NCI-H510A (cell line): ENCODE measurements at regions not wholly inside any gene's neighbourhood (a gene's known extent, or its start where the extent isn't known, plus 50 kb on each side); places are given as distances from the start of the nearest gene placed in this dataset.
"Not testable (repeated sequence)": the region's sequence is repeated elsewhere in the genome, so short reads cannot be mapped to it uniquely, and the experiment has no call there.

Experiments used
- DNase-seq: peaks from one replicate; lab custom pipeline; 2025; lab: John Stamatoyannopoulos, UW

DNA sequence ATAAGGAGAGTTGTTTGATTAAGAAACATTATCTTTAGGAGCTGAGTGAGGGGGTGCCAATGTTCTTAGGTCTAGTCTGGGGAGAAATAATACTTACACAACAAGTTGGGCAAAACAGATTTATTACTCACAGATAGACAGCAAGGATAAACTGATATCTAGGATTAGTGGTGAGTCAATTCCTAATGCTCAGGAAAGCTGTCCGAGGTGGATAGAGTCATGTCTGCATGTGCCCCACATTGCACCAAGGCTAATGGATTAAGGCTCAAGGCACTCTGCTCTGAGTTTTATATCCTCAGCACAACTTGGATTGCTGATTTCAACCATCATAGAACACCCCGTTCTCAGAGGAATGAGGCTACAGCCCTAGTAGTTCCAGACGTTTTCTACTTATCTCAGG, 1042.3 kb downstream of the OTOL1 start:
- DNase-seq, result no peak

GRCh38 chr3:162540421-162540820, 1043.8 kb downstream of the OTOL1 start:
- no peak for DNase-seq

DNA sequence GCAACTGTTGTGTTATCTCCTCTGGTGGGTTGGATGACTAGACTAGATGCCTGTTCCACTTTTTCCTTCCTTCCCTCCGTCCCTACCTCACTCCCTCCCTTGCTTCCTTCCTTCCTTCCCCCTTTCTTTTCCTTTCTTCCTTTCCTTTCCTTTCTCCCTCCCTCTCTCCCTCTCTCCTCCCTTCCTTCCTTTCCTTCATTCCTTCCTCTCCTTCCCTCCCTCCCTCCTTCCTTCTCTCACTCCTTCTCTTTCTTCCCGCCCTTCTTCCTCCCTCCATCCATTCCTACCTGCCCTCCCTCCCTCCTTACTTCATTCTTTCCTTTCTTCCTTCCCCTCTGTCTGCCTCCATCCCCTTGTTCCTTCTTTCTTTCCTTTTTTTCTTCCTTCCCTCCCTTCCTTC, 1045.3 kb downstream of the OTOL1 start:
- no peak for DNase-seq

DNA sequence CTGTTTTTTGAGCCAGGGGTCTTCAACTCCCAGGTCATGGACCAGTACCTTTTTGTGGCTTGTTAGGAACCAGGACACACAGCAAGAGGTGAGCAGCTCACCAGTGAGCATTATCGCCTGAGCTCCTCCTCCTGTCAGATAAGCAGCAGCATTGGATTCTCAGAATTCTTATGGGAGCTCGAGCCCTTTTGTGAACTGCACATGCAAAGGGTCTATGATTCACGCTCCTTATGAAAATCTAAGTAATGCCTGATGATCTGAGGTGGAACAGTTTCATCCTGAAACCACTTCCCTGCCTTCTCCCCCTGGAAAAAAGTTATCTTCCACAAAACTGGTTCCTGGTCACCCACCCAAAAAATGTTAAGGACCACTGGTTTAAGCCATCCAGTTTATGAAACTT, 1047.6 kb downstream of the OTOL1 start:
- DNase-seq, result no peak

DNA sequence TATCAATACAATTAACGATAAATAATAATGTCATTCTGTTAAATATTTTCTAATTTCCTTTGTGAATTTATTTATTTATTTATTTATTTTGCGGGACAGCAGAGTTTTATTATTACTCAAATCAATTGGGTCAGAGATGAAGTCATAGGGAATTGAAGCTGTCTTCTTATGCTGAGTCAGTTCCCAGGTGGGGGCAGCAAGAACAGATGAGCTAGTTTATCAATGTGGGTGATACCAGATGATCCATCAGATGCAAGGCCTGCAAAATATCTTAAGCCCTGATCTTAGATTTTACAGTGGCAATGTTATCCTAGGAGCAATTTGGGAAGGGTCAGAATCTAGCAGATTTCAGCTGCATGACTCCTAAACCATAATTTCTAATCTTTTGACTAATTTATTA, 1050.3 kb downstream of the OTOL1 start:
- DNase-seq, result no peak

DNA sequence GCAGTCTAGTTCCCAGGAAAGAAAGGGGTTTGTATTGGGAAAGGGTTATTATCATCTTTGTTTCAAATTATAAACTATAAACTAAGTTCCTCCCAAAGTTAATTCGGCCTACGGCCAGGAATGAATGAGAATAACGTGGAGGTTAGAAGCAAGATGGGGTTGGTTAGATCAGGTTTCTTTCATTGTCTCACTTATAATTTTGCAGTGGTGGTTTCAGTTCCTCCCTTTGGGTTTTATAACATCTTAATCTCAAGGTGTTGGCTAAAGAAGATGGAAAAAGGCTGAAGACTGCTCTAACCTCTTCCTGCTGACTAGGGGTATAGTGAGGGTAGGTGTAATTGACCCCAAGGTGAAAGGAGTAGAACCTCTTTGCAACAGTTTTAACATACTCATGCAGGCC, 1050.7 kb downstream of the OTOL1 start:
- DNase-seq, result no peak

DNA sequence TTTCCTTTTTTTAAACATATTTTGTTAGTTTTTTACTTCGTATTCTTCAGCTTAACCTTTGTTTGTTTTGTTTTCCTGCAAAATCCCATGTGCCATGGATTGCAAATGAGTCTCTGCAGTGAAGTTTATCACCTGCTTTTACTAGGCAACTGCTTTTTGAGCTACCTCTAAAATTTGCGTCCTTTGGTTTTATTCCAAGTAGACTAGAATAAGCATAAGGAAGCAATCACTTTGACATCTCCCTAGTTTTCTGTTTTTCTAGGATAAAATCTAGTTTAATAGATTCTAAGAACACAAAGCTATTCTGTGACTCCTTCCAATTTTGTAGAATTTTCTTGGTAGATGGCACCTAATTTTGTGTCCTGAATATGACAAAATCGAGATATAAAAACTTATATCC, 1059.2 kb downstream of the OTOL1 start:
- DNase-seq, result no peak

DNA sequence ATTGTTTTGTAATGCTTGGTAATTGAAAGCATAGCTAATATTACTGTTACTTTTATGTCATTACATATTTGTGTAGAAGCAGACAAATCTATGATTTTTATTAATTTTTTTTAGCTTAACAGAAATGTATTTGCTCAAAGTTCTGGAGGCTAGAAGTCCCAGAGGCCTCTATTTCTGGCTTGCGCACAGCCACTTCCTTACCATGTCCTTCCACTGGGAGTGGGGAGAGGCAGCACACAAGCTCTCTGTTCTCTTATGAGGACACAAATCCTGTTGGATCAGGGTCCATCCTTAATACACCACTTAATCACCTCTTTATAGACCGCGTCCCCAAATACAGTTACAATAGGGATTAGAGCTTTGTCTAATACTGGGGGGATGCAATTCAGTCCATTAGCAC, 1061.4 kb downstream of the OTOL1 start:
- no peak for DNase-seq

DNA sequence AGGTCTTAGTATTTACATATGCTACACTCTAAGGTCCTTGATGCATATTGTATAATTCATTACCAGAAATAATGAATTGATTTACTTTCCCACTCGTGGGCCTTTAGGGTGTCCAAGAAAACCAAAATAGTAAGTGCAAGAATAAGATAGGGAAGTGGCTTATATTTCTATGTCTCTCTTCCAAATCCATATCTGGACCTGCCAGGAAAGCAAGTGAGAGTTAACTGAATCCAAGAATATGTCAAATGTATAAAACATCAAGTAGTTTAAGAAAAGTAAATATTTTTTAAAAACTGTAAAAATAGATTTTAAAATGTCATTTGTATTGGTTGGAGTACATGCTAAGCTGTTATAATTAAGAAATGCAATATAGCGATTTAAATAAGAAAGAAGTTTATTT, 1072.1 kb downstream of the OTOL1 start:
- DNase-seq, result no peak

DNA sequence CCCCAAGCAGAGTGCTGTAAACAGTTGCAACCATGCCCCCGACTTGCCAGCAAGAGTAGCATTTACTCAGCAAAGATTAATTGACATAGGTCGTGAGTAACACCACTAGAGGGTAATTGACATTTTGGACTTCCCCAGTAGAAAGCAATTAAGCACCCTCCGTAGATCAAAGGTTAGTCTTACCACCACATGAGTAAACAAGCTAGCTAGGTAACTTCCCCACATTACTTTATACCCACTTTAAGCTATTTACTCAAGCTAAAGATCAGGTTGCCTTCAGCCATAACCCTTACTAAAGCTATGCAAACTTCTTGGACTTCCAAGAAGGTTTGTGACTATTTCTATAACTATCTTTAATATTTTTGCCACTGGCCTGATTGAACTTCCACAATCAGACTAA, 1072.7 kb downstream of the OTOL1 start:
- DNase-seq, result no peak

GRCh38 chr3:162584986-162585385, 1088.4 kb downstream of the OTOL1 start:
- DNase-seq, result no peak

GRCh38 chr3:162586591-162586990, 1090.0 kb downstream of the OTOL1 start:
- DNase-seq, result no peak

- no peak for DNase-seq
Observed at GRCh38 chr3:162597226-162597625, 1100.6 kb downstream of the OTOL1 start.

DNA sequence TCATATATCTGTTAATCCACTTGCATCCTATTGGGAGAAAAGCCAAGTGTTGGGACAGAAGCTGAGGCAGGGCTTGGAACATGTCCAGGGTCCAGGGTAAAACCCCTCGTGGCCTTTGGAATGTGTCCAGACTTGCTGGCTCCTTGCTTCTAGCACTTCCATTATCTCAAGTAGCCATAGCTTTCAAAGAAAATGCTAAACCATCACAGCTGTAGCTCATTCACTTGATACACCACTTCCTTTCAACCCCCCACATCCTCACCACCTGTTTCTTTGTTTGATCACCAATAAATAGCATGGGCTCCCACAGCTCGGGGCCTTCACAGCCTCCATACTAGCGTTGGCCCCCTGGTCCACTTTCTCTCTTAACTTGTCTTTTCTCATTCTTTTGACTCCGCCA, 1101.9 kb downstream of the OTOL1 start:
- peak; percentile 23 for DNase-seq

DNA sequence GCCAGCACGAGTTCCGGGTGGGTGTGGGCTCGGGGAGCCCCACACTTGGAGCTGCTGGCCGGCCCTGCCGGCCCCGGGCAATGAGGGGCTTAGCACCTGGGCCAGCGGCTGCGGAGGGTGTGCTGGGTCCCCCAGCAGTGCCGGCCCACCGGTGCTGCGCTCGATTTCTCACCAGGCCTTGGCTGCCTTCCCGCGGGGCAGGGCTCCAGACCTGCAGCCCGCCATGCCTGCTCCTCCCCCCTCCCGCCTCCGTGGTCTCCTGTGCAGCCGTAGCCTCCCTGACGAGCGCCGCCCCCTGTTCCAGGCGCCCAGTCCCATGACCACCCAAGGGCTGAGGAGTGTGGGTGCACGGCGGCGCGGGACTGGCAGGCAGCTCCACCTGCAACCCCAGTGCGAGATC, 1103.1 kb downstream of the OTOL1 start:
- not testable (repeated sequence) for DNase-seq

GRCh38 chr3:162601101-162601670, 1104.6 kb downstream of the OTOL1 start:
- no peak for DNase-seq

DNA sequence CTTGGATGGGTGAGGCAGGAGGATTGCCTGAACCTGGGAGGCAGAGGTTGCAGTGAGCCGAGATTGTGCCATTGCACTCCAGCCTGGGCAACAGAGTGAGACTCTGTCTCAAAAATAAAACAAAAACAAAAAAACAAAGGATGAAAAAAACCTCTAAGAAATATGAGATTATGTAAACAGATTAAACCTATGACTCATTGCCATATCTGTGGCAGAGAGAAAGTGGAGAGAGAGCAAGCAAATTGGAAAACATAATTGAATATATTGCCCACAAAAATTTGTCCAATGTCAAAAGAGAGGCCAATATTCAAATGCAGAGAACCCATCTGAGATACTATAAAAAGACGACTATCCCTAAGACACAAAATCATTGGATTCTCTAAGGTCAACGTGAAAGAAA, 1106.0 kb downstream of the OTOL1 start:
- no peak for DNase-seq

DNA sequence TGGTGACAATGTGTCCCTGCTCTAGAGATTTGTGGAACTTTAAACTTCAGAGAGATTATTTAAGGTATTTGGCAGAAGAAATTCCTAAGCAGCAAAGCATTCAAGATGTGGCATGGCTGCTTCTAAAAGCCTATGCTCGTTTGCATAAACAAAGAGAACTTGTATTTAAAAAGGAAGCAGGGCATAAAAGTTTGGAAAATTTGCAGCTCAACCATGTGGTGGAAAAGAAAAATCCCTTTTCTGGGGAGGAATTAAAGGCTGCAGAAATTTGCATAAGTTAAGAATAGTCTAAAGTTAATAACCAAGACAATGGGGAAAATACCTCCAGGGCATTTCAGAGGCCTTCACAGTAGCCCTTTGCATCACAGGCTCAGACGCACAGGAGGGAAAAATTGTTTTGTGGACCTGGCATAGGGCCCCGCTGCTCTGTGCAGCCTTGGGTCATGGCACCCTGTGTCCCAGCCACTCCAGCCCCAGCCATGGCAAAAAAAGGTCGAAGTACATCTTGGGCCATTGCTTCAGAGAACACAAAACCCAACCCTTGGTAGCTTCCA, 1109.1 kb downstream of the OTOL1 start:
- DNase-seq, result no peak

- DNase-seq, result no peak
Observed at GRCh38 chr3:162610261-162610660, 1113.7 kb downstream of the OTOL1 start.

GRCh38 chr3:162612991-162613390, 1116.4 kb downstream of the OTOL1 start:
- DNase-seq, result no peak

DNA sequence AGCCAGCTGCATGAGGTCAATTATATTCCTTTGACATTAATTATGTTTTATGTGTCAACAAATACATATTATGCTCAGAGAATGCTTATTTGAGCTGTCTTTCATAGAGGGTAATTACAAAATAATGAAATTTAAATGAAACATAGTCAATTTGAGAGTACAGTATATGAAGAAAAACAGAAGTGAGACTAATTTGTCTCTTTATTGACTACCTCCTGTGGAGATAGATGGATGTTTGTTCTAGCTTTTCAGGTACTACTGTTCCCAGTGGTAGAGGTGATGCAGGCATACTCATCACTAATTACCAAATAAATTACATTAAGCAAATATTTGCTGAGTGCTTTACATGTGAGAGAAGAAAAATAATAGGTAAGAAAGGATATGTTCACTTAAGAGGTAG, 1129.6 kb downstream of the OTOL1 start:
- no peak for DNase-seq

- no peak for DNase-seq
Observed at GRCh38 chr3:162628531-162628930, 1131.9 kb downstream of the OTOL1 start.

GRCh38 chr3:162629372-162629771, 1132.8 kb downstream of the OTOL1 start:
- no peak for DNase-seq

DNA sequence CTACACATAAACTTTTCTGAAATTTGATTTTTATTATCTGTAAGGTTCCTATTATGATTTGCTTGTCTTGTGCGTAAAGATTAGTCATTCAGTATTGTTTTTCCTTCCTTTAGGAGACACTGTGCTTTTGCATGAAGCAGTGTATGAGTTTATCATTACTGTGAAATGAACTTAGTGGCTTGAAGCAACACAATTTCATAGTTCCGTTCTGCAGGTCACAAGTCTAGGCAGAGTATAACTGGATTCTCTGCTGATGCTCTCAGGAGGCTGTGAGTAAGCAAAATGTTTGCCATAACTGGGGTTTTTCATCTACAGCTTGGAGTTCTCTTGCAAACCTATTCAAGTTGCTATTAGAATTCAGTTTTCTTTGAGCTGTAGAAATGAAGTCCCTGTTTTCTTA, 1136.1 kb downstream of the OTOL1 start:
- no peak for DNase-seq

DNA sequence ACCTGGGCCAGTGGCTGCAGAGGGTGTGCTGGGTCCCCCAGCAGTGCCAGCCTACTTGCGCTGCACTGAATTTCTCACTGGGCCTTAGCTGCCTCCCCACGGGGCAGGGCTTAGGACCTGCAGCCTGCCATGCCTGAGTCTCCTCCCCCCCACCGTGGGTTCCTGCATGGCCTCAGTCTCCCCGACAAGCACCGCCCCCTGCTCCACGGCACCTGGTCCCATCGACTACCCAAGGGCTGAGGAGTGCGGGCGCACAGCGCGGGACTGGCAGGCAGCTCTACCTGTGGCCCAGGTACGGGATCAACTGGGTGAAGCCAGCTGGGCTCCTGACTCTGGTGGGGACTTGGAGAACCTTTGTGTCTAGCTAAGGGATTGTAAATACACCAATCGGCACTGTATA, 1143.6 kb downstream of the OTOL1 start:
- not testable (repeated sequence) for DNase-seq
